Pulmonary artery endothelial cell (primary cell): ENCODE measurements at regions not wholly inside any gene's neighbourhood (a gene's known extent, or its start where the extent isn't known, plus 50 kb on each side); places are given as distances from the start of the nearest gene placed in this dataset.

Experiments
- DNase-seq: peaks from one replicate; pipeline ENCODE4 v3.0.0-alpha.2; 2011; ENCODE audit warnings: low read depth, low spot score

- DNase-seq = no peak
Observed at GRCh38 chr5:159695741-159696294, 220.5 kb upstream of the ADRA1B start.

- DNase-seq = no peak
Observed at GRCh38 chr5:159697530-159697929, 218.8 kb upstream of the ADRA1B start.

- DNase-seq = no peak
Observed at GRCh38 chr5:159698322-159698721, 218.0 kb upstream of the ADRA1B start.

- no peak for DNase-seq
Observed at GRCh38 chr5:159700016-159700415, 216.3 kb upstream of the ADRA1B start.

GRCh38 chr5:159702301-159702700 is 214.0 kb upstream of the ADRA1B start:
- no peak for DNase-seq

- no peak for DNase-seq
Observed at GRCh38 chr5:159702826-159703225, 213.5 kb upstream of the ADRA1B start.

GRCh38 chr5:159704160-159704559 is 212.1 kb upstream of the ADRA1B start:
- DNase-seq = no peak

- no peak for DNase-seq
Observed at GRCh38 chr5:159705948-159706347, 210.3 kb upstream of the ADRA1B start.

GRCh38 chr5:159708090-159708489 is 208.2 kb upstream of the ADRA1B start:
- no peak for DNase-seq

GRCh38 chr5:159712672-159713071 is 203.6 kb upstream of the ADRA1B start:
- no peak for DNase-seq

- DNase-seq = no peak
Observed at GRCh38 chr5:159713254-159713653, 203.0 kb upstream of the ADRA1B start.

- no peak for DNase-seq
Observed at GRCh38 chr5:159713773-159714172, 202.5 kb upstream of the ADRA1B start.

- DNase-seq = no peak
Observed at GRCh38 chr5:159725475-159725874, 190.8 kb upstream of the ADRA1B start.

- DNase-seq = no peak
Observed at GRCh38 chr5:159727167-159727566, 189.1 kb upstream of the ADRA1B start.

GRCh38 chr5:159730285-159730684 is 186.0 kb upstream of the ADRA1B start:
- DNase-seq = no peak

- no peak for DNase-seq
Observed at GRCh38 chr5:159732220-159732619, 184.1 kb upstream of the ADRA1B start.

- DNase-seq = no peak
Observed at GRCh38 chr5:159734366-159734765, 181.9 kb upstream of the ADRA1B start.

- DNase-seq = no peak
Observed at GRCh38 chr5:159735036-159735435, 181.2 kb upstream of the ADRA1B start.

GRCh38 chr5:159735749-159736660 is 180.3 kb upstream of the ADRA1B start:
- no peak for DNase-seq

GRCh38 chr5:159736844-159737243 is 179.4 kb upstream of the ADRA1B start:
- DNase-seq = no peak

GRCh38 chr5:159737263-159737662 is 179.0 kb upstream of the ADRA1B start:
- DNase-seq = no peak

- no peak for DNase-seq
Observed at GRCh38 chr5:159741829-159742322, 174.4 kb upstream of the ADRA1B start.

- no peak for DNase-seq
Observed at GRCh38 chr5:159743234-159743633, 173.0 kb upstream of the ADRA1B start.
